ENCODE measurements at regions not wholly inside any gene's neighbourhood (a gene's known extent, or its start where the extent isn't known, plus 50 kb on each side); places are given as distances from the start of the nearest gene placed in this dataset.

- DNase-seq: no peak
Measured at GRCh38 chr22:44549701-44550100, 51.7 kb upstream of the RTL6 start.

GRCh38 chr22:44548981-44549380, 50.9 kb upstream of the RTL6 start:
- no peak for DNase-seq

Data from CD4-positive, alpha-beta T cell treated with Interleukin-17A for 4 hours (primary cell).